Fibroblast of lung (primary cell): ENCODE measurements at regions not wholly inside any gene's neighbourhood (a gene's known extent, or its start where the extent isn't known, plus 50 kb on each side); places are given as distances from the start of the nearest gene placed in this dataset.
A peak's percentile ranks its signal among the peaks of the same experiment; 100 is the strongest.

Experiments used
- DNase-seq, 2 donors: peaks; one replicate each; pipeline versions ENCODE4 v3.0.0 to v3.0.0-alpha.2; 2010; ENCODE audit warnings: low read depth in 2 of 2
- H2AFZ ChIP-seq: 2 replicates; pipeline ENCODE4 v1.5.1; 2012; ENCODE audit warnings: low read length, control low read depth, inconsistent platforms
- H3K27ac ChIP-seq: 2 replicates; pipeline ENCODE4 v1.5.1; 2011; ENCODE audit warnings: low read length, control low read depth; ENCODE audit not compliant: insufficient read depth
- H3K27me3 ChIP-seq: 2 replicates; pipeline ENCODE4 v1.5.1; 2011; ENCODE audit warnings: mild to moderate bottlenecking, low read length; ENCODE audit not compliant: control insufficient read depth, insufficient read depth
- H3K36me3 ChIP-seq: 2 replicates; pipeline ENCODE4 v1.5.1; 2011; ENCODE audit warnings: low read length; ENCODE audit not compliant: control insufficient read depth, insufficient read depth
- H3K4me1 ChIP-seq: 2 replicates; pipeline ENCODE4 v1.5.1; 2011; ENCODE audit warnings: low read length; ENCODE audit not compliant: control insufficient read depth, insufficient read depth; ENCODE audit errors: extremely low read depth
- H3K4me2 ChIP-seq: 2 replicates; pipeline ENCODE4 v1.5.1; 2011; ENCODE audit warnings: low read length, control low read depth; ENCODE audit not compliant: insufficient read depth; ENCODE audit errors: extremely low read depth
- H3K4me3 ChIP-seq, 4 experiments: fragments of 200-600 bp in 1 of 4; sonication (generic) in 1 of 4; replicated peaks in 1 of 4; 2 replicates each; pipeline ENCODE4 v1.5.1; 2011 to 2016; ENCODE audit warnings: low read length in 4 of 4, low read depth in 3 of 4, mild to moderate bottlenecking in 3 of 4, control low read depth in 2 of 4, inconsistent platforms in 1 of 4, mixed read lengths in 1 of 4; ENCODE audit not compliant: insufficient read depth in 1 of 4; ENCODE audit errors: control extremely low read depth in 1 of 4
- H3K79me2 ChIP-seq: 2 replicates; pipeline ENCODE4 v1.5.1; 2012; ENCODE audit warnings: mild to moderate bottlenecking, low read length, inconsistent platforms; ENCODE audit not compliant: control insufficient read depth, insufficient read depth
- H3K9ac ChIP-seq: 2 replicates; pipeline ENCODE4 v1.5.1; 2011; ENCODE audit warnings: mild to moderate bottlenecking, low read length, control low read depth; ENCODE audit not compliant: insufficient read depth
- H3K9me3 ChIP-seq: 2 replicates; pipeline ENCODE4 v1.5.1; 2012; ENCODE audit warnings: low read depth, low read length; ENCODE audit not compliant: control insufficient read depth, insufficient read depth
- H4K20me1 ChIP-seq: 2 replicates; pipeline ENCODE4 v1.5.1; 2011; ENCODE audit warnings: low read length; ENCODE audit not compliant: control insufficient read depth, insufficient read depth; ENCODE audit errors: extremely low read depth
- EZH2 ChIP-seq: IDR thresholded peaks from 2 replicates; pipeline ENCODE4 v1.5.1; 2012; ENCODE audit warnings: low read length, control low read depth, mild to moderate bottlenecking; ENCODE audit errors: missing control alignments
- TF ChIP-seq, protein P1 (sequence below), 2 donors: IDR thresholded peaks in 1 of 2; conservative IDR thresholded peaks in 1 of 2; 1 replicate in 1 of 2; 2 replicates in 1 of 2; pipeline ENCODE4 v1.5.1; 2011 to 2012; ENCODE audit warnings: low read length in 2 of 2, control low read depth in 1 of 2, inconsistent platforms in 1 of 2, low read depth in 1 of 2, mild to moderate bottlenecking in 1 of 2

GRCh38 chr10:53403688-53404087, 631.1 kb upstream of the MBL2 start:
- Histone ChIP-seq H3K9me3 (no peaks in the 10 kb centered on the region), H3K27ac (no peak overlapping the region)
- DNase-seq, result peak; percentile 6 to 77

DNA sequence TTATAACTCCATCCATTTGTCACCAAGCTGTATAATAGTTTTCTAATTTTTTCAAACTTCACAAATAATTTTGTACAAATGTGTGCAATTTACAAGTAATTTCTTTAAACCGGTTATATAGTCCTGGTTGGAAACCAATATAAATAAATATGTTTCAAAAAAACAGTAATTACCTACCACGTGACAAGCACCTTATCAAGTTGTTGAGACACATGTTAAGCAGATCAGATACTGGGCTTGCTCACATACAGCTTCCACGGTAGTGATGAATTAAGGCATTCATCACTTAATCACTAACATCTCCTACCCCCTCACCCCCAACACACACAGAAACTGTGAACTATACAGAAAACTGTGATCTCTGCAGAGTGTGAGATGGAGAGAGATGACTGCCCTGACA, 630.0 kb upstream of the MBL2 start:
- Histone ChIP-seq H3K27ac (no peak overlapping the region), H2AFZ (no peak overlapping the region), H3K79me2 (no peaks in the 10 kb centered on the region), H3K27me3 (no peaks in the 10 kb centered on the region), H3K4me1 (no peaks in the 10 kb centered on the region), H3K4me3 (no peak overlapping the region), H4K20me1 (no peaks in the 10 kb centered on the region), H3K9me3 (no peaks in the 10 kb centered on the region), H3K9ac (no peak overlapping the region), H3K4me2 (no peak overlapping the region), H3K36me3 (no peaks in the 10 kb centered on the region)
- no peak for TF ChIP-seq EZH2
- TF ChIP-seq, protein P1, sequence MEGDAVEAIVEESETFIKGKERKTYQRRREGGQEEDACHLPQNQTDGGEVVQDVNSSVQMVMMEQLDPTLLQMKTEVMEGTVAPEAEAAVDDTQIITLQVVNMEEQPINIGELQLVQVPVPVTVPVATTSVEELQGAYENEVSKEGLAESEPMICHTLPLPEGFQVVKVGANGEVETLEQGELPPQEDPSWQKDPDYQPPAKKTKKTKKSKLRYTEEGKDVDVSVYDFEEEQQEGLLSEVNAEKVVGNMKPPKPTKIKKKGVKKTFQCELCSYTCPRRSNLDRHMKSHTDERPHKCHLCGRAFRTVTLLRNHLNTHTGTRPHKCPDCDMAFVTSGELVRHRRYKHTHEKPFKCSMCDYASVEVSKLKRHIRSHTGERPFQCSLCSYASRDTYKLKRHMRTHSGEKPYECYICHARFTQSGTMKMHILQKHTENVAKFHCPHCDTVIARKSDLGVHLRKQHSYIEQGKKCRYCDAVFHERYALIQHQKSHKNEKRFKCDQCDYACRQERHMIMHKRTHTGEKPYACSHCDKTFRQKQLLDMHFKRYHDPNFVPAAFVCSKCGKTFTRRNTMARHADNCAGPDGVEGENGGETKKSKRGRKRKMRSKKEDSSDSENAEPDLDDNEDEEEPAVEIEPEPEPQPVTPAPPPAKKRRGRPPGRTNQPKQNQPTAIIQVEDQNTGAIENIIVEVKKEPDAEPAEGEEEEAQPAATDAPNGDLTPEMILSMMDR (conservative IDR thresholded peaks at IDR 0.05 in 1 of 2, IDR thresholded peaks at IDR 0.05 in 1 of 2; ENCODE audit: low read depth in 1 of 2, low read length in 2 of 2), result no peak
- DNase-seq, result no peak

More at GRCh38 chr10:53403688-53404087, 631.1 kb upstream of the MBL2 start:
- no peaks in the 10 kb centered on the region for H3K36me3 ChIP-seq
- no peak for TF ChIP-seq EZH2
- TF ChIP-seq, protein P1 (conservative IDR thresholded peaks at IDR 0.05 in 1 of 2, IDR thresholded peaks at IDR 0.05 in 1 of 2; ENCODE audit: low read depth in 1 of 2, low read length in 2 of 2), result no peak
- no peak overlapping the region for H3K9ac ChIP-seq
- H4K20me1 ChIP-seq, result no peaks in the 10 kb centered on the region
- no peak overlapping the region for H3K4me2 ChIP-seq
- H2AFZ ChIP-seq, result no peak overlapping the region
- no peaks in the 10 kb centered on the region for H3K79me2 ChIP-seq
- H3K4me1 ChIP-seq, result no peaks in the 10 kb centered on the region
- no peak overlapping the region for H3K4me3 ChIP-seq
- no peaks in the 10 kb centered on the region for H3K27me3 ChIP-seq

- H3K9ac ChIP-seq, result no peak overlapping the region
- no peaks in the 10 kb centered on the region for H3K9me3 ChIP-seq
- H3K79me2 ChIP-seq, result no peaks in the 10 kb centered on the region
- no peak for DNase-seq
- H3K4me3 ChIP-seq, result no peak overlapping the region
- no peaks in the 10 kb centered on the region for H3K36me3 ChIP-seq
- no peak overlapping the region for H3K4me2 ChIP-seq
- H2AFZ ChIP-seq, result no peak overlapping the region
- no peaks in the 10 kb centered on the region for H3K4me1 ChIP-seq
- no peaks in the 10 kb centered on the region for H3K27me3 ChIP-seq
- TF ChIP-seq, protein P1 (conservative IDR thresholded peaks at IDR 0.05 in 1 of 2, IDR thresholded peaks at IDR 0.05 in 1 of 2; ENCODE audit: low read depth in 1 of 2, low read length in 2 of 2), result no peak
- TF ChIP-seq EZH2, result no peak
- no peak overlapping the region for H3K27ac ChIP-seq
- H4K20me1 ChIP-seq, result no peaks in the 10 kb centered on the region
These were observed 629.0 kb upstream of the MBL2 start for GRCh38 chr10:53401536-53401935.
